ENCODE measurements at regions not wholly inside any gene's neighbourhood (a gene's known extent, or its start where the extent isn't known, plus 50 kb on each side); places are given as distances from the start of the nearest gene placed in this dataset.

- TF ChIP-seq, protein P1, sequence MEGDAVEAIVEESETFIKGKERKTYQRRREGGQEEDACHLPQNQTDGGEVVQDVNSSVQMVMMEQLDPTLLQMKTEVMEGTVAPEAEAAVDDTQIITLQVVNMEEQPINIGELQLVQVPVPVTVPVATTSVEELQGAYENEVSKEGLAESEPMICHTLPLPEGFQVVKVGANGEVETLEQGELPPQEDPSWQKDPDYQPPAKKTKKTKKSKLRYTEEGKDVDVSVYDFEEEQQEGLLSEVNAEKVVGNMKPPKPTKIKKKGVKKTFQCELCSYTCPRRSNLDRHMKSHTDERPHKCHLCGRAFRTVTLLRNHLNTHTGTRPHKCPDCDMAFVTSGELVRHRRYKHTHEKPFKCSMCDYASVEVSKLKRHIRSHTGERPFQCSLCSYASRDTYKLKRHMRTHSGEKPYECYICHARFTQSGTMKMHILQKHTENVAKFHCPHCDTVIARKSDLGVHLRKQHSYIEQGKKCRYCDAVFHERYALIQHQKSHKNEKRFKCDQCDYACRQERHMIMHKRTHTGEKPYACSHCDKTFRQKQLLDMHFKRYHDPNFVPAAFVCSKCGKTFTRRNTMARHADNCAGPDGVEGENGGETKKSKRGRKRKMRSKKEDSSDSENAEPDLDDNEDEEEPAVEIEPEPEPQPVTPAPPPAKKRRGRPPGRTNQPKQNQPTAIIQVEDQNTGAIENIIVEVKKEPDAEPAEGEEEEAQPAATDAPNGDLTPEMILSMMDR (IDR thresholded peaks at IDR 0.05; ENCODE audit: partially characterized antibody, unreplicated experiment), result no peak
- no peak for DNase-seq
- H3K36me3 Mint-ChIP-seq (ENCODE audit: unreplicated experiment), result no peaks in the 10 kb centered on the region
- H3K27ac Mint-ChIP-seq (ENCODE audit: unreplicated experiment), result no peak overlapping the region
- no peaks in the 10 kb centered on the region for H3K9me3 Mint-ChIP-seq (ENCODE audit: unreplicated experiment)
- H3K27me3 Mint-ChIP-seq (ENCODE audit: unreplicated experiment), result no peaks in the 10 kb centered on the region
- no peaks in the 10 kb centered on the region for H3K4me1 Mint-ChIP-seq (ENCODE audit: low read depth, unreplicated experiment)
- no peak overlapping the region for H3K4me3 Mint-ChIP-seq (ENCODE audit: unreplicated experiment)
Observed at GRCh38 chr2:78427170-78427569, 598.3 kb upstream of the REG3G start.

DNA sequence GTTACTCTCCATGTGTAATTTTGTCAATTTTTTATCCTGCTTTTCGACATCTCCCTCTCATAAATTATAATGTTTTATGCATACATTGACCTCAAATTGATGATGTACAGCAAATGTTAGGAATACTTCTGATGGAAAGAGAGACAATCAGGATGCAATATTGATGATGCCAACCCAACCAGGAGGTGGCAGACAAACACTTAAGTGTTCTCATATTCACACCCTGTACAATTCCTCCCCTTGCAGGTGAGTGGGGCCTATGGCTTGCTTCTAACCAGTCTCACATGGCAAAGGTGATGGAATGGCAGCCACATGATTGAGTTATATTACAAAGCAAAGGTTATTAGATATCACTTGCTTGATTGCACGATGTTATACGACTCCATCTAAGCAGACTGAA, 594.3 kb upstream of the REG3G start:
- H3K27me3 Mint-ChIP-seq (ENCODE audit: unreplicated experiment), result no peaks in the 10 kb centered on the region

GRCh38 chr2:78439122-78439521, 586.4 kb upstream of the REG3G start:
- Mint-ChIP-seq H3K9me3 (ENCODE audit: unreplicated experiment) (no peaks in the 10 kb centered on the region), H3K36me3 (ENCODE audit: unreplicated experiment) (no peaks in the 10 kb centered on the region), H3K4me1 (ENCODE audit: low read depth, unreplicated experiment) (no peaks in the 10 kb centered on the region), H3K27me3 (ENCODE audit: unreplicated experiment) (no peaks in the 10 kb centered on the region), H3K27ac (ENCODE audit: unreplicated experiment) (no peak overlapping the region), H3K4me3 (ENCODE audit: unreplicated experiment) (no peak overlapping the region)
- no peak for DNase-seq
- TF ChIP-seq, protein P1 (IDR thresholded peaks at IDR 0.05; ENCODE audit: partially characterized antibody, unreplicated experiment), result no peak

More for the DNA sequence above, 594.3 kb upstream of the REG3G start:
- Mint-ChIP-seq H3K4me3 (ENCODE audit: unreplicated experiment) (no peak overlapping the region), H3K36me3 (ENCODE audit: unreplicated experiment) (no peaks in the 10 kb centered on the region), H3K27ac (ENCODE audit: unreplicated experiment) (no peak overlapping the region), H3K4me1 (ENCODE audit: low read depth, unreplicated experiment) (no peaks in the 10 kb centered on the region), H3K9me3 (ENCODE audit: unreplicated experiment) (no peaks in the 10 kb centered on the region)
- TF ChIP-seq, protein P1 (IDR thresholded peaks at IDR 0.05; ENCODE audit: partially characterized antibody, unreplicated experiment), result no peak
- no peak for DNase-seq

DNA sequence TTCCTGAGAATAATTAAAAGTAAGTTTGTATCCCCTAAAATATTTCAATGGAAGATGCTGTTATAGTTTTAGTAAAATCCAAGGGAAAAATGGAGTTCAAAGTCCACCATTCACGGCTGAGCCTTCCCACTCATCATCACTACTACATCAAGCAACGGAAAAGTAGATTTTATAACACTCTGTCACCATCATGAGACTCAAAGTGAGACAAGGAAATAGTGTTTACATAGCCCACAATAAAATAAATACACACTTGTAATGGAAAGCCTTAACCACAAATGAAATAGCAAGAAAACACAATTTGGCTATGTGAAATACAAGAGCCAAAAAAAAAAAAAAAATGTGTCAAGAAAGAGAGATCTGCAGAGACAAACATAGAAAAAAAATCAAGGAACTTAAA, 569.9 kb upstream of the REG3G start:
- H3K4me1 Mint-ChIP-seq (ENCODE audit: low read depth, unreplicated experiment), result peaks cover 2% of the 10 kb centered on the region
- no peaks in the 10 kb centered on the region for H3K27me3 Mint-ChIP-seq (ENCODE audit: unreplicated experiment)
- TF ChIP-seq, protein P1 (IDR thresholded peaks at IDR 0.05; ENCODE audit: partially characterized antibody, unreplicated experiment), result no peak
- DNase-seq, result no peak
- no peaks in the 10 kb centered on the region for H3K36me3 Mint-ChIP-seq (ENCODE audit: unreplicated experiment)
- no peak overlapping the region for H3K4me3 Mint-ChIP-seq (ENCODE audit: unreplicated experiment)
- H3K27ac Mint-ChIP-seq (ENCODE audit: unreplicated experiment), result no peak overlapping the region
- no peaks in the 10 kb centered on the region for H3K9me3 Mint-ChIP-seq (ENCODE audit: unreplicated experiment)

DNA sequence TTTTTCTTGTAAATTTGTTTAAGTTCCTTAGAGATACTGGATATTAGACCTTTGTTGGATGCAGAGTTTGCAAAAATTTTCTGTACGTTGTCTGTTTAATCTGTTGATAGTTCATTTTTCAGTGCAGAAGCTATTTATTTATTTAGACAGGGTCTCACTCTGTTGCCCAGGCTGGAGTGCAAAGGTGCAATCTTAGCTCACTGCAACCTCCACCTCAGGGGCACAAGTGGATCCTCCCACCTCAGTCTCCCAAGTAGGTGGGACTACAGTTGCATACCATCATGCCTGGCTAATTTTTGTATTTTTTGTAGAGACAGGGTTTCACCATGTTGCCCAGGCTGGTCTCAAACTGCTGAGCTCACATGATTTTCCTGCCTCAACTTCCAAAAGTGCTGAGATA, 568.2 kb upstream of the REG3G start:
- no peak for DNase-seq
- Mint-ChIP-seq H3K4me1 (ENCODE audit: low read depth, unreplicated experiment) (peaks cover 2% of the 10 kb centered on the region), H3K9me3 (ENCODE audit: unreplicated experiment) (no peaks in the 10 kb centered on the region), H3K27me3 (ENCODE audit: unreplicated experiment) (no peaks in the 10 kb centered on the region), H3K36me3 (ENCODE audit: unreplicated experiment) (no peaks in the 10 kb centered on the region), H3K4me3 (ENCODE audit: unreplicated experiment) (no peak overlapping the region), H3K27ac (ENCODE audit: unreplicated experiment) (no peak overlapping the region)
- TF ChIP-seq, protein P1 (IDR thresholded peaks at IDR 0.05; ENCODE audit: partially characterized antibody, unreplicated experiment), result no peak
